ENCODE measurements at regions not wholly inside any gene's neighbourhood (a gene's known extent, or its start where the extent isn't known, plus 50 kb on each side); places are given as distances from the start of the nearest gene placed in this dataset.
"Not testable (repeated sequence)": the region's sequence is repeated elsewhere in the genome, so short reads cannot be mapped to it uniquely, and the experiment has no call there.

DNA sequence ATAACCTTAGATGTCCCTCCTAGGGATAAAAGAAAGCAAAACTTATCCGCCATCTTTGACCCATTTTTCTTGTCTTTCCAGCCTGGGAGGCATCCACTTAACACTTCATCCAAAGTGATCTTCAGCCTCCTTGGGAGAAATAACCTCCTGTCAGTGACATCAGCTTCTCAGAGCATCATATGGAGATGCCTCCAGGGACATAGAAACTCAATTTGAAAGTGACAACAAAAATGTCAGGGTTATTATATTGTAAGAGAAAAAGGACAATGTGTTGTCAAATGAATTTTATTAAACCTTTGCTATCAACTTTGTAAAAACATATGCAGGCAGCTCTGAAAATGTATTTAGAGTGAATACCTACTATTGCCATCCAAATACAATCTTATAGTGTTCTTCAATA is 371.2 kb upstream of the ADARB2 start:
- DNase-seq (ENCODE audit: low spot score) = no peak

DNA sequence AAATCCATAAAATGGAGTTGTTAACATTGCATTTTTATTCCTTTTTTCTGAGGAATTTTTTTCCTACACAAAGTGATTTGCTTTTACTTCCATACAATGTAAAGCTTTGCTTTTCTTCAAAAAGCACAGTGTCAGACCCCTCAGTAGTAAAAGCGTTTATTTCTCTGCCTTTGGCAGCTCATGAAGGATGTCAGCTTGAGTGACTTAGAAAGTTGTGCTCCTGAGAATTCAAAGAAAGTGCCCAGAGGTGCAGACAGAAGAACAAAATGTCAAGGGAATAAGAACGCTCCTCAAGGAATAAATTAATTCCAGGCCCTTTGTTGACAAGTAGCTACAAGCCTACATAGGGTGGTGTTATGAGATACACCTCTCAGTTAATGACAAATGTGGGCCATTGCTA is 369.3 kb upstream of the ADARB2 start:
- no peak for DNase-seq (ENCODE audit: low spot score)

DNA sequence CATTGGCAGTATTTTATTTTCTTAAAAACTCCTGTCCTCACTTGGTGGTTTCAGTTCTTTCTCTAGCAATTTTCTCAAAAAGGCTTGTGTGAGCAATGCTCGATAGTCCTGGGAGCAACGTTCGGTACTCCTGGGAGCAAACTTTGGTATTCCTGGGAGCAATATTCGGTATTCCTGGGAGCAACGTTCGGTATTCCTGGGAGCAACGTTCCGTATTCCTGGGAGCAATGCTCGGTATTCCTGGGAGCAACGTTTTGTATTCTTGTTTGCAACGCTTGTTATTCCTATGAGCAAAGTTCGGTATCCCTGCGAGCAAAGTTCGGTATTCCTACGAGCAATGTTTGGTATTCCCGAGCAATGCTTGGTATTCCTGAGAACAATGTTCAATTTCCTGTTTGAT is 362.0 kb upstream of the ADARB2 start:
- no peak for DNase-seq (ENCODE audit: low spot score)

DNA sequence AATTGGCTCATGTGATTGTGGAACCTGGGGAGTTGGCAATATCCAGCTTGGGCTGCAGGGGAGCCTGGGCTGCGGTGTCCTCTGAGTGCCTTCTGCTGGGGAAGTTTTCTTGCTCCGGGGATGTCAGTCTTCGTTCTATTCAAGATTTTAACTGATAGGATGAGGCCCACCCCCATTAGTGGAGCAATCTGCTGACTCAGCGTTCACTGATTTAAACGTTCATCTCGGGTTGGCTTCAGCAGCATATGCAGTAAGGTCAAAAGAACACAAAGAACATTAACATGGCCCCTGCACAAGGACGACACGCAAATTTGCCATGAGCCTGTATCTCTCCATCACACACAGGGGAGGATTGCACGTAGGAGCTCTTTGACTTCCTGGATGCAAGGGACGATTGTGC is 360.6 kb upstream of the ADARB2 start:
- no peak for DNase-seq (ENCODE audit: low spot score)

DNA sequence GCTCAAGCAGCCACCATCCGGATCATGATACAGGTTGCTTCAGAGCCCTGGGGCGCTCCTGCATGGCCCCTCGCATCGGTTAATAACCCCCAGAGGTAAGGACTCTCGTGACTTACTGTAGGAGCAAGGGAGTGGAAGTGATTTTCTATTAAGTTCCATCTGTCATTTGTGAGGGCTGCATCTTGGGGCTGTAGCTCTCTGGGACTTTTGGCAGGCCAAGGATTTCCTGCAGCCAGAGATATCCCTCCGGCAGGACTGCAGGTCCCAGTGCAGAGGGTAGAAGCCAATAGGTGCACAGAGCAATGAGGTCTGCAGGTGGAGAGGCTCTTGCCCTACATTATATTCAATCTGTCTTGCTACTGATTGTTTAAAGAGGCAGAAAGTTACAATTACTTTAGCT is 356.8 kb upstream of the ADARB2 start:
- DNase-seq (ENCODE audit: low spot score) = no peak

- no peak for DNase-seq (ENCODE audit: low spot score)
Observed at GRCh38 chr10:2083591-2083990, 346.3 kb upstream of the ADARB2 start.

DNA sequence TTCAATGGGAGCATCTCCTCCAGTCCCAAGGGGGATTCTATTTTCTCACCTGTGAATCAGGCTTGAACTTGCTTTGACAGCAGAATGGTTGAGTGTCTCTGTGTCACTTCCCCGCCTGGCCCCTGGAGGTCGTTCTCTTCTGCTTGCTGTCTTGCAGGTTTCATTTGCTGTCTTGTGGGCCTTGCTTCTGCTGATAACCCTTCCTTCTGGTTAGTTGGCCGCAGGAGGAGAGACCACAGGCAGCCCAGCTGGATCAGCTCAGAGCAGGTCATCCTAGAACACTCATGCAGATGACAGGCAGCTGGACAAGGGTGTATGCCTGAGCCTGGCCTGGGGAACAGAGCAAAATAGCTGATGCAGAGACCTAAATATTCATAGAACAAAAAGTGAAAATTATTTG is 344.2 kb upstream of the ADARB2 start:
- DNase-seq (ENCODE audit: low spot score) = no peak

DNA sequence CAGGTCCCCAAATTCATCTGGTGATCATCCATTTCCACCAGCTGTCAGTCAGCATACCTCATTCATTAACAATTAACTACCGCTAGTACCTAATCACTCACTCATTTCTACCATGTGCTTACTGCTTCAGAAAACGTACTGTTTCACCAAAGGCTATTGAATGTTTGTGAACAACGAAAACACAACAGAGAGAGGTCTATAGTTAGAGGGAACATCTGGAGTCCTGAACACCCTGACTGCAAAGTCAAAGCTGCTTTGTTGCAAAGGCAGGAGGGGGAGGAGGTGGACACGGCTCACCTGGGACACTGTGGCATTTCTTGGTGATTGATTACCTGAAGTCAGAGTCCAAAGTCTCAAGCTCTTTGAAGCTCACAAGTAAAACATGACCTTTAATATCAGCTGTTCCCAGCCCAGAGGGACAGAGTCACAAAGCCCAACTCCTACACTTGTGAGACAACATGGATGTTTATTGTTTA is 342.3 kb upstream of the ADARB2 start:
- peak; percentile 68 for DNase-seq (ENCODE audit: low spot score)

DNA sequence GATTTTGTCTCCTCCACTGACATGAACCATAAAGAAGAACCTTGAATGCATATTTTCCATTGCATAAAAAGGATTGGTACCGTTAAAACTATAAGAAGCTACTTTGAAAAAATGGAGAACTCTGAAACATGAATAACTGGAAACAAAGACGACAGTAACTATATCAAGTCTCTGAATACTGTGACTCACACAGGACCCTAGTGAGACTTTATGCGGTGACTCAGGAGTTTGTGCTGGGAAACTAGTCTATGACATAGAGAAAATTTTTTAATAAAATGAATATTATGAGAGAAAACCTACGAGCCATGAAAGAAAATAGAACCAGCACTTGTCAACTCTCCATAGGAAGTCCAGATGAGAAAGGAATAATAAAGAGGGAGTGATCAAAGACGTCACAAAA is 339.9 kb upstream of the ADARB2 start:
- no peak for DNase-seq (ENCODE audit: low spot score)

DNA sequence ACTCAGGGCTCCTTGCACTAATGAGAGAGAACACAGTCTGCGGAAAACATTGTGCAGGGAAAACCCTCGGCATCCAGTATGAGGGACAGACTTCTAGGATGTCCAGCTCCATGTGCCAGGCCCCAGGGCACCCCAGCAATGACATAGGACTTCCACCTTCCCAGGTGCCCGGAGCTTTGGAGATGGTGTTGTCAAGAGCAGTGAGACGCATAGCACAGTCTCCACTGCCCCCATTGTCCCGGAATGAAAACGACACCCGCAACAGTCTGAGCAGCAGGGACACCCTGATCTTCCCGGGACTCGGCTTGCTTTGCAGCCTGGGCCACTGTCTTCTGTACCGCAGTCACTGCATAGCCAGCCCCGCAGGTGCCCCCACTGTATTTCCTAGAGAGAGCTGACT is 339.2 kb upstream of the ADARB2 start:
- DNase-seq (ENCODE audit: low spot score) = no peak

GRCh38 chr10:2067015-2067414 is 329.7 kb upstream of the ADARB2 start:
- no peak for DNase-seq (ENCODE audit: low spot score)

- no peak for DNase-seq (ENCODE audit: low spot score)
Observed at GRCh38 chr10:2054728-2055127, 317.4 kb upstream of the ADARB2 start.

DNA sequence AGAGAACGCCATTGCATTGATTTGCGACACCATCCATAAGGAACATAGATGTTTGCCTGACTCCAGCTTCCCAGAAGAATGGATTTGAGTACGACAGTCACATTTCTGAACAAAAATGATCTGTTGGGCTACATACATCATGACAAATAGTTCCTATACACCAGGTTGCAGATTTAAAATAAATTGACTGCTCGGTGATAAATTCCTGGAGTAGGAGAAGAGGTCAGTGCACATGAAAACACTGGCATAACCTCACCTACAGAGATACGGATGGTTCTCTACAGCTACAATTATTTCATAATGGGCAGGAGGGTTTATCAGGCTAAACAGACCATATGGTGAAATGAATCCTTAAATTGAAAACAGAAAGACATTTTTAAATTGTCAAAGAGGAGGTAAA is 316.5 kb upstream of the ADARB2 start:
- no peak for DNase-seq (ENCODE audit: low spot score)

DNA sequence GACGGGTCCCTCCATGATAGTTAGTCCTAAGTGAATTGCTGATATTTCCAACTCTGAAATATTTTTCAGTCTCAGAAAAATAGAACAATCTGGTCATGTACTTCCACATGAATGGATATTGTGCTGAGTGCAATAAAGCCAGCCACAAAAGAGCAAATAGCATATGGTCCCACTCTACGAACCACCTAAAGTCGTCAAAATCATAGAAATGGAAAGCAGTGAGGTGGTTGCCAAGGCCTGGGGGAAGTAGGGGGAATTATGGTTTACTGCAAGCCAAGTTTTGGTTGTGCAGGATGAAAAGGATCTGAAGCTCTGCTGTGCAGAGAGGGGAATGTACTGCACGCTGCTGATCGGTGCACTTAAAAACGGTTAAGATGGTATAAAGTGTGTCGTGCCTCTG is 313.8 kb upstream of the ADARB2 start:
- DNase-seq (ENCODE audit: low spot score) = no peak

GRCh38 chr10:2049560-2049959 is 312.2 kb upstream of the ADARB2 start:
- DNase-seq (ENCODE audit: low spot score) = no peak

DNA sequence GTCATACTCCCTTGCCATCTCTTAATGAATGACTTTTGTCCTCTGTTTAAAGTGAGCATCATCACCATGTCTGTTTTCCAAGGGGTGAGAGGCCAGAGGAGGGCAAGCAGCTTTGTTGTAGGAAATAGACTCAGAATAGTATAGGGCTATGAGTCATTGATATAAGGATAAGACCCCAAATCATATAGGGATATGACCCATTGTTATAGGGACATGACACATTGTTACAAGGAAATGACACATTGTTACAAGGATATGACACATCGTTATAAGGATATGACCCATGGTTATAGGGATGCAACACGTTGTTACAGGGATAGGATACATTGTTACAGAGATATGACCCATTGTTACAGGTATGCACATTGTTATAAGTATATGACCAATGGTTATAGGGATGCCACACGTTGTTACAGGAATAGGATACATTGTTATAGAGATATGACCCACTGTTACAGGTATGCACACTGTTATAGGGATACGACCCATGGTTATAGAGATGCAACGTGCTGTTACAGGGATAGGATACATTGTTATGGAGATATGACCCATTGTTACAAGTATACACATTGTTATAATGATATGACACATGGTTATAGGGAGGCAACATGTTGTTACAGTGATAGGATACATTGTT is 311.1 kb upstream of the ADARB2 start:
- DNase-seq (ENCODE audit: low spot score) = no peak

GRCh38 chr10:2047679-2048078 is 310.4 kb upstream of the ADARB2 start:
- DNase-seq (ENCODE audit: low spot score) = no peak

- DNase-seq (ENCODE audit: low spot score) = no peak
Observed at GRCh38 chr10:2043379-2043778, 306.1 kb upstream of the ADARB2 start.

GRCh38 chr10:2038036-2038435 is 300.7 kb upstream of the ADARB2 start:
- DNase-seq (ENCODE audit: low spot score) = no peak

DNA sequence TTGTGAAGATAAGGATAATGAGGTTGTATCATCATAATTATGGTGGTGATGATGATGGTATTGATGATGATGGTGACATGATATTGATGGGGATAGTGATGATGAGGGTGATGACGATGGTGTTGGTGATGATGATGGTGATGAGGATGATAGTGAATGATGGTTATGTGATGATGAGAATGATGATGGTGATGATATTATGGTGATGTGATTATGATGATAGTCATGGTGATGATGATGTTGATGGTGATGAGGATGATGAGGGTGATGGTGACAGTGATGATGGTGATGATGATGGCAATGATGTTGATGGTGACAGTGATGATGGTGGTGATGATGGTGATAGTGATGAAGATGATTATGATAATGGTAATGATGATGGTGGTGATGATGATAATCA is 299.9 kb upstream of the ADARB2 start:
- no peak for DNase-seq (ENCODE audit: low spot score)

DNA sequence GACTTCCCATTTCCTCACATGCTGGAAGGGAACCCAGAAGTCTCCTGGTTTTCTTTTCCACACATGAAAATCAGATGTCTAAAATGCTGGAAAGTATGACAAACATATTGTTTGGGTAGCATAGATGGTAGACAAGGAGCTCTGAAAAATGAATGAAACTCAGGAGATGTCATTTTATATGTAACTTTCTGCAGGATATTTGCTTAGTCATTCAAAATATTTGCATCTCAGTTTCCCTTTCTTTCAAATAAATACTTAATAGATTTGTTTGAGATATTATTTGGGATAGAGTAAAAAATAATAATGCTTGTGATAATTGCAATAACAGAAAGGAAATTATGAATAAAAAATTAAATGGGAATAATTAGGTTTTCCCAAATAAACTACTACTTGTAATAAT is 298.9 kb upstream of the ADARB2 start:
- no peak for DNase-seq (ENCODE audit: low spot score)

DNA sequence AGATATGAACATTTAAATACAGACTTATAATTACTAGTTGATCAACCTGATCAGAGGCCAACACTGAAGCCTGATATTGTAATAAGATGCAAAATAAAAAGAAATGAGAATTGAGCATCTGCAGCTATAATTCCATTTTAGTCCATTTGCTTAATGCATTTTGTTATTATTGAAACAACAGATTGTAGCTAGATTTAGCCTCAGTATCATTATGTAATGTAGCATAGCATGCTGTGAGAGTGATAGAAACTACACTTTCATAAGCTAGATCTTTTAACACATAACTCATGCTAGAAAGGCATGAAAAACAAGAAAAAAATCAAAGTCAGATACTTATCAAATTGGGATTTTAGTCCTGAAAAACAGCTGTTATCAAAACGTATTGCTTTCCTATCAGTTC is 292.7 kb upstream of the ADARB2 start:
- no peak for DNase-seq (ENCODE audit: low spot score)

DNA sequence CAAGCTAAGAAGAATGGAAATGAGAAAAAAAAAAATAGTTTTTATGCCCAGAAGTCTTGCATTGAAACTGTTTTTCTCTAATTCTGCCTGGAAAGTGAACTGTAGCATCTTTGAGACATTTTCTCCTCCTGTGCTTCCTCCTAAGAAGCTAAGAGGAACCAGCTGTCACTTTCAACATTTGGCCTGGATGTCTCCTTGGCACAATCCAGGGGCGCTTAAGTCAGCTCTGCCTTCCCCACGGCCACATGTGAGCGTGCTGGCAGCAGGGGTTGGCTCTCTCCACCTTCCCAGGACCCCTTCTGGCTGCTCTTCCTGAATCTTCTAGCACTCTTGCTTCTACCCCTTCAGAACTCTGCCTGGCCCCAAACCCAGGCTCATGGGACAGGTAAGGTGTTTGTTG is 289.6 kb upstream of the ADARB2 start:
- DNase-seq (ENCODE audit: low spot score) = no peak

DNA sequence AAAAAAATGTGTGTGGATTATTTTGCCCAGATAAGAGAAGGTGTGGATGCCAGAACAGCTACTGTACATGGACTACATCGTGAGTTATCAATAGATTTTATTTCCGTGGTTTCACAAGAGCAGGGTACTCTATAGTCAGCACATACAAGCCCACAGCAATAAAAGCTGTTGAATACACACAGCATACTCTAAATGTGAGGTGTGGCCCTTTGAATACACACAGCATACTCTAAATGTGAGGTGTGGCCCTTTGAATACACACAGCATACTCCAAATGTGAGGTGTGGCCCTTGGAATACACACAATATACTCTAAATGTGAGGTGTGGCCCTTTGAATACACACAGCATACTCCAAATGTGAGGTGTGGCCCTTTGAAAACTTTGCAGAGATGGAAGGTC is 287.4 kb upstream of the ADARB2 start:
- not testable (repeated sequence) for DNase-seq (ENCODE audit: low spot score)

DNA sequence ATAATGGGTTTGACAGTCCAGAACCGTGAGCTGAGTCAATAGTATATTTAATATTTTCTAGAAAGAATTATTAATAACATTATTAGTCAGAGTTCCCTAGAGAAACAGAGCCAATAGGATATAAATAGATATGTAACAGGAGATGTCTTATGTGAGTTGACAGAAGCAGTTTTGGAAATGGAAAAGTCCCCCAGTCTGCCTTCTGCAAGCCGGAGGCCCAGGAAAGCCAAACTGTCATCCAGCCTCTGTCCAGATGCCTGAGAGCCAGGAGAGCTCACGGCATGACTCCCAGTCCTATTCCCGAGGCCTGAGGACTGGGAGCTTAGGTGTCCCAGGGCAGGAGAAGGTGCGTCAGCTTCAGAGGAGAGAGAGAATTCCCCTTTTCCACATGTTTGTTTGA is 286.4 kb upstream of the ADARB2 start:
- no peak for DNase-seq (ENCODE audit: low spot score)
